ENCODE measurements at regions not wholly inside any gene's neighbourhood (a gene's known extent, or its start where the extent isn't known, plus 50 kb on each side); places are given as distances from the start of the nearest gene placed in this dataset.

DNA sequence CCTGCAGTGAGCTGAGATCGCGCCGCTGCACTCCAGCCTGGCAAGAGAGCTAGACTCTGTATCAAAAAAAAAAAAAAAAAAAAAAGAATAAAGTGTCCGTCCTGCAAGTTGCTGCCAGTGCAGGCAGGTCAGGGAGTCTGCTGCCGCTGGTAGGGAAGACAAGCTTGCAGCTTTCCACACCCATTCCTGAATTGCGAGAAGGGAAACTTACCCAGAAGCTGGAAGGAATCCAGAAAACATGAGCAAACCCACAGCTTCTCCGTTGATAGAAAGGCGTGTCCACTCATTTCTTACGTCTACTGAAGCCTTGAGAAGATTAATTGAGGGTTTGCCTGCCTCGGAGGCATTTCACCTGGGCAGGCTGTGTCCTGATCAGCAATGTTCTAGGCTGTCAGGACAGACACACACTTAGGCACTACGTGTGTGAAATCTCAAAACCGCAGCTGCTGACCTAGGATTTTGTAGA is 61.6 kb upstream of the DSP start:
- TF ChIP-seq, protein P1, sequence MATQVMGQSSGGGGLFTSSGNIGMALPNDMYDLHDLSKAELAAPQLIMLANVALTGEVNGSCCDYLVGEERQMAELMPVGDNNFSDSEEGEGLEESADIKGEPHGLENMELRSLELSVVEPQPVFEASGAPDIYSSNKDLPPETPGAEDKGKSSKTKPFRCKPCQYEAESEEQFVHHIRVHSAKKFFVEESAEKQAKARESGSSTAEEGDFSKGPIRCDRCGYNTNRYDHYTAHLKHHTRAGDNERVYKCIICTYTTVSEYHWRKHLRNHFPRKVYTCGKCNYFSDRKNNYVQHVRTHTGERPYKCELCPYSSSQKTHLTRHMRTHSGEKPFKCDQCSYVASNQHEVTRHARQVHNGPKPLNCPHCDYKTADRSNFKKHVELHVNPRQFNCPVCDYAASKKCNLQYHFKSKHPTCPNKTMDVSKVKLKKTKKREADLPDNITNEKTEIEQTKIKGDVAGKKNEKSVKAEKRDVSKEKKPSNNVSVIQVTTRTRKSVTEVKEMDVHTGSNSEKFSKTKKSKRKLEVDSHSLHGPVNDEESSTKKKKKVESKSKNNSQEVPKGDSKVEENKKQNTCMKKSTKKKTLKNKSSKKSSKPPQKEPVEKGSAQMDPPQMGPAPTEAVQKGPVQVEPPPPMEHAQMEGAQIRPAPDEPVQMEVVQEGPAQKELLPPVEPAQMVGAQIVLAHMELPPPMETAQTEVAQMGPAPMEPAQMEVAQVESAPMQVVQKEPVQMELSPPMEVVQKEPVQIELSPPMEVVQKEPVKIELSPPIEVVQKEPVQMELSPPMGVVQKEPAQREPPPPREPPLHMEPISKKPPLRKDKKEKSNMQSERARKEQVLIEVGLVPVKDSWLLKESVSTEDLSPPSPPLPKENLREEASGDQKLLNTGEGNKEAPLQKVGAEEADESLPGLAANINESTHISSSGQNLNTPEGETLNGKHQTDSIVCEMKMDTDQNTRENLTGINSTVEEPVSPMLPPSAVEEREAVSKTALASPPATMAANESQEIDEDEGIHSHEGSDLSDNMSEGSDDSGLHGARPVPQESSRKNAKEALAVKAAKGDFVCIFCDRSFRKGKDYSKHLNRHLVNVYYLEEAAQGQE (IDR thresholded peaks at IDR 0.05; ENCODE audit: low read depth, low read length) = no peak
- TF ChIP-seq RAD21 (IDR thresholded peaks at IDR 0.05; ENCODE audit: insufficient read depth, low read depth, low read length) (no peak), POLR2A (IDR thresholded peaks at IDR 0.05; ENCODE audit: low read depth, low read length) (no peak), EP300 (IDR thresholded peaks at IDR 0.05; ENCODE audit: borderline replicate concordance in 1 of 2, control insufficient read depth in 1 of 2, low read depth in 2 of 2, low read length in 2 of 2) (no peak)
- TF ChIP-seq, protein P2, sequence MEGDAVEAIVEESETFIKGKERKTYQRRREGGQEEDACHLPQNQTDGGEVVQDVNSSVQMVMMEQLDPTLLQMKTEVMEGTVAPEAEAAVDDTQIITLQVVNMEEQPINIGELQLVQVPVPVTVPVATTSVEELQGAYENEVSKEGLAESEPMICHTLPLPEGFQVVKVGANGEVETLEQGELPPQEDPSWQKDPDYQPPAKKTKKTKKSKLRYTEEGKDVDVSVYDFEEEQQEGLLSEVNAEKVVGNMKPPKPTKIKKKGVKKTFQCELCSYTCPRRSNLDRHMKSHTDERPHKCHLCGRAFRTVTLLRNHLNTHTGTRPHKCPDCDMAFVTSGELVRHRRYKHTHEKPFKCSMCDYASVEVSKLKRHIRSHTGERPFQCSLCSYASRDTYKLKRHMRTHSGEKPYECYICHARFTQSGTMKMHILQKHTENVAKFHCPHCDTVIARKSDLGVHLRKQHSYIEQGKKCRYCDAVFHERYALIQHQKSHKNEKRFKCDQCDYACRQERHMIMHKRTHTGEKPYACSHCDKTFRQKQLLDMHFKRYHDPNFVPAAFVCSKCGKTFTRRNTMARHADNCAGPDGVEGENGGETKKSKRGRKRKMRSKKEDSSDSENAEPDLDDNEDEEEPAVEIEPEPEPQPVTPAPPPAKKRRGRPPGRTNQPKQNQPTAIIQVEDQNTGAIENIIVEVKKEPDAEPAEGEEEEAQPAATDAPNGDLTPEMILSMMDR (IDR thresholded peaks at IDR 0.05 in 2 of 3, conservative IDR thresholded peaks at IDR 0.05 in 1 of 3; ENCODE audit: control insufficient read depth in 2 of 3, extremely low read depth in 1 of 3, insufficient read depth in 1 of 3, low read depth in 3 of 3, low read length in 3 of 3) = no peak

All from GM12878 (cell line).